Panc1 (cell line): ENCODE measurements at regions not wholly inside any gene's neighbourhood (a gene's known extent, or its start where the extent isn't known, plus 50 kb on each side); places are given as distances from the start of the nearest gene placed in this dataset.

Source experiments
- POLR2AphosphoS5 ChIP-seq: IDR thresholded peaks from 2 replicates; pipeline ENCODE4 v1.6.1; 2012; ENCODE audit warnings: mild to moderate bottlenecking, low read depth, low read length, moderate library complexity
- SIN3A ChIP-seq: IDR thresholded peaks from 2 replicates; pipeline ENCODE4 v1.6.1; 2012; ENCODE audit warnings: low read depth, mild to moderate bottlenecking, low read length, moderate library complexity, borderline replicate concordance; ENCODE audit not compliant: insufficient read depth
- TF ChIP-seq, protein P1 (sequence below): fragments of 450-650 bp; IDR thresholded peaks from 2 replicates; pipeline ENCODE4 v1.5.1; 2017; ENCODE audit warnings: mild to moderate bottlenecking
- TF ChIP-seq, protein P2 (sequence below), 2 experiments: IDR thresholded peaks; 2 replicates each; pipeline ENCODE4 v1.6.1; 2011 to 2012; ENCODE audit warnings: low read depth in 2 of 2, control low read depth in 1 of 2, low read length in 1 of 2, mild to moderate bottlenecking in 1 of 2, moderate library complexity in 1 of 2; ENCODE audit not compliant: insufficient read depth in 1 of 2

- TF ChIP-seq, protein P1, sequence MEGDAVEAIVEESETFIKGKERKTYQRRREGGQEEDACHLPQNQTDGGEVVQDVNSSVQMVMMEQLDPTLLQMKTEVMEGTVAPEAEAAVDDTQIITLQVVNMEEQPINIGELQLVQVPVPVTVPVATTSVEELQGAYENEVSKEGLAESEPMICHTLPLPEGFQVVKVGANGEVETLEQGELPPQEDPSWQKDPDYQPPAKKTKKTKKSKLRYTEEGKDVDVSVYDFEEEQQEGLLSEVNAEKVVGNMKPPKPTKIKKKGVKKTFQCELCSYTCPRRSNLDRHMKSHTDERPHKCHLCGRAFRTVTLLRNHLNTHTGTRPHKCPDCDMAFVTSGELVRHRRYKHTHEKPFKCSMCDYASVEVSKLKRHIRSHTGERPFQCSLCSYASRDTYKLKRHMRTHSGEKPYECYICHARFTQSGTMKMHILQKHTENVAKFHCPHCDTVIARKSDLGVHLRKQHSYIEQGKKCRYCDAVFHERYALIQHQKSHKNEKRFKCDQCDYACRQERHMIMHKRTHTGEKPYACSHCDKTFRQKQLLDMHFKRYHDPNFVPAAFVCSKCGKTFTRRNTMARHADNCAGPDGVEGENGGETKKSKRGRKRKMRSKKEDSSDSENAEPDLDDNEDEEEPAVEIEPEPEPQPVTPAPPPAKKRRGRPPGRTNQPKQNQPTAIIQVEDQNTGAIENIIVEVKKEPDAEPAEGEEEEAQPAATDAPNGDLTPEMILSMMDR = no peak
- TF ChIP-seq, protein P2, sequence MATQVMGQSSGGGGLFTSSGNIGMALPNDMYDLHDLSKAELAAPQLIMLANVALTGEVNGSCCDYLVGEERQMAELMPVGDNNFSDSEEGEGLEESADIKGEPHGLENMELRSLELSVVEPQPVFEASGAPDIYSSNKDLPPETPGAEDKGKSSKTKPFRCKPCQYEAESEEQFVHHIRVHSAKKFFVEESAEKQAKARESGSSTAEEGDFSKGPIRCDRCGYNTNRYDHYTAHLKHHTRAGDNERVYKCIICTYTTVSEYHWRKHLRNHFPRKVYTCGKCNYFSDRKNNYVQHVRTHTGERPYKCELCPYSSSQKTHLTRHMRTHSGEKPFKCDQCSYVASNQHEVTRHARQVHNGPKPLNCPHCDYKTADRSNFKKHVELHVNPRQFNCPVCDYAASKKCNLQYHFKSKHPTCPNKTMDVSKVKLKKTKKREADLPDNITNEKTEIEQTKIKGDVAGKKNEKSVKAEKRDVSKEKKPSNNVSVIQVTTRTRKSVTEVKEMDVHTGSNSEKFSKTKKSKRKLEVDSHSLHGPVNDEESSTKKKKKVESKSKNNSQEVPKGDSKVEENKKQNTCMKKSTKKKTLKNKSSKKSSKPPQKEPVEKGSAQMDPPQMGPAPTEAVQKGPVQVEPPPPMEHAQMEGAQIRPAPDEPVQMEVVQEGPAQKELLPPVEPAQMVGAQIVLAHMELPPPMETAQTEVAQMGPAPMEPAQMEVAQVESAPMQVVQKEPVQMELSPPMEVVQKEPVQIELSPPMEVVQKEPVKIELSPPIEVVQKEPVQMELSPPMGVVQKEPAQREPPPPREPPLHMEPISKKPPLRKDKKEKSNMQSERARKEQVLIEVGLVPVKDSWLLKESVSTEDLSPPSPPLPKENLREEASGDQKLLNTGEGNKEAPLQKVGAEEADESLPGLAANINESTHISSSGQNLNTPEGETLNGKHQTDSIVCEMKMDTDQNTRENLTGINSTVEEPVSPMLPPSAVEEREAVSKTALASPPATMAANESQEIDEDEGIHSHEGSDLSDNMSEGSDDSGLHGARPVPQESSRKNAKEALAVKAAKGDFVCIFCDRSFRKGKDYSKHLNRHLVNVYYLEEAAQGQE (IDR thresholded peaks at IDR 0.05; ENCODE audit: insufficient read depth in 1 of 2, low read depth in 2 of 2, low read length in 1 of 2) = no peak
- no peak for TF ChIP-seq POLR2AphosphoS5
- TF ChIP-seq SIN3A = no peak
Measured at GRCh38 chr11:87444993-87445392, 407.3 kb downstream of the TMEM135 start.
